Suppressor macrophage treated with lipopolysaccharide for 1 hour (primary cell): ENCODE measurements at regions not wholly inside any gene's neighbourhood (a gene's known extent, or its start where the extent isn't known, plus 50 kb on each side); places are given as distances from the start of the nearest gene placed in this dataset.

Experiments
- DNase-seq, 3 donors: peaks; one replicate each; pipeline ENCODE4 v3.0.0-alpha.2; 2020 to 2022

GRCh38 chr10:133002685-133003084 is 60.3 kb upstream of the CFAP46 start:
- DNase-seq, result no peak

- DNase-seq, result no peak
Measured at GRCh38 chr10:133001114-133001513, 58.7 kb upstream of the CFAP46 start.

- DNase-seq, result no peak
Measured at GRCh38 chr10:133000648-133001047, 58.3 kb upstream of the CFAP46 start.

- no peak for DNase-seq
Measured at GRCh38 chr10:132997517-132998265, 55.3 kb upstream of the CFAP46 start.

- DNase-seq, result no peak
Measured at GRCh38 chr10:132996603-132997343, 54.4 kb upstream of the CFAP46 start.

GRCh38 chr10:132995909-132996602 is 53.7 kb upstream of the CFAP46 start:
- no peak for DNase-seq

GRCh38 chr10:132994811-132995210 is 52.4 kb upstream of the CFAP46 start:
- no peak for DNase-seq

GRCh38 chr10:132994185-132994796 is 51.9 kb upstream of the CFAP46 start:
- no peak for DNase-seq

- DNase-seq, result no peak
Measured at GRCh38 chr10:132993271-132994184, 51.2 kb upstream of the CFAP46 start.

GRCh38 chr10:132992433-132993215 is 50.3 kb upstream of the CFAP46 start:
- DNase-seq, result no peak
